Esophagus squamous epithelium (tissue), 4 donors: ENCODE measurements at regions not wholly inside any gene's neighbourhood (a gene's known extent, or its start where the extent isn't known, plus 50 kb on each side); places are given as distances from the start of the nearest gene placed in this dataset.

Source experiments
- POLR2A ChIP-seq, 4 donors: fragments of 450-650 bp; IDR thresholded peaks; one replicate each; pipeline ENCODE4 v1.6.1; 2017; ENCODE audit warnings: antibody characterized with exemption in 4 of 4, mild to moderate bottlenecking in 4 of 4, moderate library complexity in 3 of 4
- TF ChIP-seq, protein P1 (sequence below), 6 experiments: fragments of 450-650 bp in 4 of 6; fragments of 200-600 bp in 2 of 6; sonication (generic) in 2 of 6; IDR thresholded peaks; one replicate each; pipeline ENCODE4 v1.5.1; 2016 to 2019; ENCODE audit warnings: antibody characterized with exemption in 6 of 6, mild to moderate bottlenecking in 4 of 6, moderate library complexity in 4 of 6

- TF ChIP-seq, protein P1, sequence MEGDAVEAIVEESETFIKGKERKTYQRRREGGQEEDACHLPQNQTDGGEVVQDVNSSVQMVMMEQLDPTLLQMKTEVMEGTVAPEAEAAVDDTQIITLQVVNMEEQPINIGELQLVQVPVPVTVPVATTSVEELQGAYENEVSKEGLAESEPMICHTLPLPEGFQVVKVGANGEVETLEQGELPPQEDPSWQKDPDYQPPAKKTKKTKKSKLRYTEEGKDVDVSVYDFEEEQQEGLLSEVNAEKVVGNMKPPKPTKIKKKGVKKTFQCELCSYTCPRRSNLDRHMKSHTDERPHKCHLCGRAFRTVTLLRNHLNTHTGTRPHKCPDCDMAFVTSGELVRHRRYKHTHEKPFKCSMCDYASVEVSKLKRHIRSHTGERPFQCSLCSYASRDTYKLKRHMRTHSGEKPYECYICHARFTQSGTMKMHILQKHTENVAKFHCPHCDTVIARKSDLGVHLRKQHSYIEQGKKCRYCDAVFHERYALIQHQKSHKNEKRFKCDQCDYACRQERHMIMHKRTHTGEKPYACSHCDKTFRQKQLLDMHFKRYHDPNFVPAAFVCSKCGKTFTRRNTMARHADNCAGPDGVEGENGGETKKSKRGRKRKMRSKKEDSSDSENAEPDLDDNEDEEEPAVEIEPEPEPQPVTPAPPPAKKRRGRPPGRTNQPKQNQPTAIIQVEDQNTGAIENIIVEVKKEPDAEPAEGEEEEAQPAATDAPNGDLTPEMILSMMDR (IDR thresholded peaks at IDR 0.05), result no peak
- TF ChIP-seq POLR2A (IDR thresholded peaks at IDR 0.05), result no peak
Measured at GRCh38 chr5:10009802-10010201, 239.9 kb downstream of the ATPSCKMT start.
